ENCODE measurements at regions not wholly inside any gene's neighbourhood (a gene's known extent, or its start where the extent isn't known, plus 50 kb on each side); places are given as distances from the start of the nearest gene placed in this dataset.

GRCh38 chr3:34582055-34582454 is 783.6 kb downstream of the PDCD6IP start:
- no peaks in the 10 kb centered on the region for H3K9me3 ChIP-seq (ENCODE audit: insufficient read depth, low read length)

DNA sequence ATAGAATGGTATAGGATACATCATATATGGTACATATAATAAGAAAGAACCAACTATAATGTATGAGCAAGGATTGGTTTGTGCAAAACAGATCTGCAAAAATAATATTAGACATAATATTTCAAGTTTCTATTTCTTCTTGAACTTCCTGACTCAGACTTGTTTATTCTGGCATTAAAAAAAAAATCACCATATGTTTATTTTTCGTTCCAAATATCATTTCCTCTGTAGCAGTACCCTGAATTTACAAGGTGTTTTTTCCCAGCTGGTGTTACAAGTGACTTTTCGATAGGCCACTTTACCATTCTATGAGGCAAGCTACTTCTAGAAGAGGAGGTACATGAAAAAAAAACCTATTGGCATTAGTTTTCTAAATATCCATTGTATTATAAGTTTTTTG is 785.0 kb downstream of the PDCD6IP start:
- no peaks in the 10 kb centered on the region for H3K79me2 ChIP-seq (ENCODE audit: insufficient read depth, low read length)
- H3K27ac ChIP-seq (ENCODE audit: low read depth, low read length), result no peak overlapping the region
- TF ChIP-seq, protein P1, sequence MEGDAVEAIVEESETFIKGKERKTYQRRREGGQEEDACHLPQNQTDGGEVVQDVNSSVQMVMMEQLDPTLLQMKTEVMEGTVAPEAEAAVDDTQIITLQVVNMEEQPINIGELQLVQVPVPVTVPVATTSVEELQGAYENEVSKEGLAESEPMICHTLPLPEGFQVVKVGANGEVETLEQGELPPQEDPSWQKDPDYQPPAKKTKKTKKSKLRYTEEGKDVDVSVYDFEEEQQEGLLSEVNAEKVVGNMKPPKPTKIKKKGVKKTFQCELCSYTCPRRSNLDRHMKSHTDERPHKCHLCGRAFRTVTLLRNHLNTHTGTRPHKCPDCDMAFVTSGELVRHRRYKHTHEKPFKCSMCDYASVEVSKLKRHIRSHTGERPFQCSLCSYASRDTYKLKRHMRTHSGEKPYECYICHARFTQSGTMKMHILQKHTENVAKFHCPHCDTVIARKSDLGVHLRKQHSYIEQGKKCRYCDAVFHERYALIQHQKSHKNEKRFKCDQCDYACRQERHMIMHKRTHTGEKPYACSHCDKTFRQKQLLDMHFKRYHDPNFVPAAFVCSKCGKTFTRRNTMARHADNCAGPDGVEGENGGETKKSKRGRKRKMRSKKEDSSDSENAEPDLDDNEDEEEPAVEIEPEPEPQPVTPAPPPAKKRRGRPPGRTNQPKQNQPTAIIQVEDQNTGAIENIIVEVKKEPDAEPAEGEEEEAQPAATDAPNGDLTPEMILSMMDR (IDR thresholded peaks at IDR 0.05; ENCODE audit: insufficient read depth, low read length, poor library complexity, severe bottlenecking), result no peak
- TF ChIP-seq EZH2phosphoT487 (conservative IDR thresholded peaks at IDR 0.05; ENCODE audit: low read length), result no peak
- H3K9me3 ChIP-seq (ENCODE audit: insufficient read depth, low read length), result no peaks in the 10 kb centered on the region
- no peaks in the 10 kb centered on the region for H3K27me3 ChIP-seq (ENCODE audit: low read length)
- no peaks in the 10 kb centered on the region for H4K20me1 ChIP-seq (ENCODE audit: low read depth, low read length)
- H3K9ac ChIP-seq (ENCODE audit: low read length), result no peak overlapping the region
- no peaks in the 10 kb centered on the region for H3F3A ChIP-seq (ENCODE audit: insufficient read depth)
- no peaks in the 10 kb centered on the region for H3K36me3 ChIP-seq (ENCODE audit: low read length)
- H3K4me2 ChIP-seq (ENCODE audit: low read depth, low read length, poor library complexity, severe bottlenecking), result no peak overlapping the region
- no peak overlapping the region for H2AFZ ChIP-seq (ENCODE audit: low read depth, low read length, severe bottlenecking)
- no peaks in the 10 kb centered on the region for H3K9me2 ChIP-seq (replicated peaks; ENCODE audit: insufficient read depth, low read length)
- H3K4me3 ChIP-seq (ENCODE audit: insufficient read depth, low read length, poor library complexity, severe bottlenecking), result no peak overlapping the region

More at GRCh38 chr3:34582055-34582454, 783.6 kb downstream of the PDCD6IP start:
- Histone ChIP-seq H3K4me3 (ENCODE audit: insufficient read depth, low read length, poor library complexity, severe bottlenecking) (no peak overlapping the region), H4K20me1 (ENCODE audit: low read depth, low read length) (no peaks in the 10 kb centered on the region), H3K27me3 (ENCODE audit: low read length) (no peaks in the 10 kb centered on the region), H3K36me3 (ENCODE audit: low read length) (no peaks in the 10 kb centered on the region), H3K9me2 (replicated peaks; ENCODE audit: insufficient read depth, low read length) (no peaks in the 10 kb centered on the region), H3K4me2 (ENCODE audit: low read depth, low read length, poor library complexity, severe bottlenecking) (no peak overlapping the region), H3K27ac (ENCODE audit: low read depth, low read length) (no peak overlapping the region), H2AFZ (ENCODE audit: low read depth, low read length, severe bottlenecking) (no peak overlapping the region), H3K9ac (ENCODE audit: low read length) (no peak overlapping the region), H3K79me2 (ENCODE audit: insufficient read depth, low read length) (no peaks in the 10 kb centered on the region), H3F3A (ENCODE audit: insufficient read depth) (no peaks in the 10 kb centered on the region)
- TF ChIP-seq EZH2phosphoT487 (conservative IDR thresholded peaks at IDR 0.05; ENCODE audit: low read length), result no peak
- TF ChIP-seq, protein P1 (IDR thresholded peaks at IDR 0.05; ENCODE audit: insufficient read depth, low read length, poor library complexity, severe bottlenecking), result no peak

- Histone ChIP-seq H3K36me3 (ENCODE audit: low read length) (no peaks in the 10 kb centered on the region), H3K27me3 (ENCODE audit: low read length) (no peaks in the 10 kb centered on the region), H3K9me2 (replicated peaks; ENCODE audit: insufficient read depth, low read length) (no peaks in the 10 kb centered on the region), H2AFZ (ENCODE audit: low read depth, low read length, severe bottlenecking) (no peak overlapping the region), H3K79me2 (ENCODE audit: insufficient read depth, low read length) (no peaks in the 10 kb centered on the region), H3K9ac (ENCODE audit: low read length) (no peak overlapping the region), H3K4me3 (ENCODE audit: insufficient read depth, low read length, poor library complexity, severe bottlenecking) (no peak overlapping the region), H3K4me2 (ENCODE audit: low read depth, low read length, poor library complexity, severe bottlenecking) (no peak overlapping the region), H4K20me1 (ENCODE audit: low read depth, low read length) (no peaks in the 10 kb centered on the region), H3K9me3 (ENCODE audit: insufficient read depth, low read length) (no peaks in the 10 kb centered on the region), H3F3A (ENCODE audit: insufficient read depth) (no peaks in the 10 kb centered on the region), H3K27ac (ENCODE audit: low read depth, low read length) (no peak overlapping the region)
- TF ChIP-seq EZH2phosphoT487 (conservative IDR thresholded peaks at IDR 0.05; ENCODE audit: low read length), result no peak
- TF ChIP-seq, protein P1 (IDR thresholded peaks at IDR 0.05; ENCODE audit: insufficient read depth, low read length, poor library complexity, severe bottlenecking), result no peak
Measured at GRCh38 chr3:34584971-34585370, 786.5 kb downstream of the PDCD6IP start.
